ENCODE measurements at regions not wholly inside any gene's neighbourhood (a gene's known extent, or its start where the extent isn't known, plus 50 kb on each side); places are given as distances from the start of the nearest gene placed in this dataset.

- CTCF ChIA-PET (ENCODE audit: low intra/inter-chr PET ratio): no interaction called here
- intact Hi-C loops (cut with micrococcal nuclease): no loop called here
- Histone ChIP-seq H3K9me1 (ENCODE audit: control insufficient read depth, insufficient read depth, low read length) (no peaks in the 10 kb centered on the region), H3K79me2 (ENCODE audit: control insufficient read depth, insufficient read depth, low read length) (no peaks in the 10 kb centered on the region), H3K4me3 (no peak overlapping the region), H3K4me1 (replicated peaks in 1 of 2; ENCODE audit: control insufficient read depth in 2 of 2, insufficient read depth in 2 of 2, low read length in 2 of 2) (peaks cover 0 to 7% of the 10 kb centered on the region in 2 experiments; a peak in 2 of 5 replicates), H3K4me2 (ENCODE audit: insufficient read depth, low read length) (no peak overlapping the region), H3K9ac (ENCODE audit: insufficient read depth in 1 of 2, low read depth in 2 of 2, low read length in 2 of 2) (no peak overlapping the region), H3K27ac (ENCODE audit: extremely low read depth, low read depth, low read length) (no peak overlapping the region), H2AFZ (ENCODE audit: low read depth, low read length) (no peak overlapping the region), H3K9me3 (replicated peaks; ENCODE audit: control insufficient read depth, insufficient read depth, low read depth, low read length) (no peaks in the 10 kb centered on the region), H3K27me3 (ENCODE audit: control insufficient read depth in 2 of 2, insufficient read depth in 2 of 2, low read length in 2 of 2) (no peaks in the 10 kb centered on the region), H3K36me3 (ENCODE audit: control insufficient read depth, insufficient read depth, low read length) (no peaks in the 10 kb centered on the region), H4K20me1 (replicated peaks; ENCODE audit: control insufficient read depth, insufficient read depth, low read length) (no peaks in the 10 kb centered on the region)
- in situ Hi-C loops (cut with MboI): no loop called here
- BruUV-seq (replicated peaks): no TSS peak
- ATAC-seq (no peak), FAIRE-seq (no peak), DNase-seq (ENCODE audit: extremely low read depth in 1 of 4, low spot score in 3 of 4) (no peak)
- 80% methylated on average over 5 of the region's 5 CpGs for WGBS (ENCODE audit: insufficient coverage, low coverage, missing lambda C conversion rate)
- TF ChIP-seq SRSF1 (IDR thresholded peaks at IDR 0.05; ENCODE audit: low read depth, low read length) (no peak), NCOA2 (IDR thresholded peaks at IDR 0.05; ENCODE audit: partially characterized antibody in 2 of 2) (no peak), RBM25 (IDR thresholded peaks at IDR 0.05; ENCODE audit: low read depth, low read length, severe bottlenecking) (peak; percentile 8), ZNF121 (CRISPR knock-in tag; conservative IDR thresholded peaks at IDR 0.05) (0 out of 2 replicates have a peak, but pooled peaks have one; percentile 16)
- POLR2A ChIA-PET: interaction anchor here (1.0 kb wide), 1 partner anchor 74 kb away, joined by 3 read pairs; no protein-coding TSS in a partner anchor
Observed at GRCh38 chr14:71395151-71395604, 487.9 kb downstream of the PCNX1 start.

GRCh38 chr14:71395636-71396035 is 488.4 kb downstream of the PCNX1 start:
- TF ChIP-seq NR1H2 (CRISPR knock-in tag; IDR thresholded peaks at IDR 0.05) (no peak), BCOR (IDR thresholded peaks at IDR 0.05) (no peak), ZNF282 (CRISPR knock-in tag; IDR thresholded peaks at IDR 0.05) (no peak), ZNF140 (CRISPR knock-in tag; IDR thresholded peaks at IDR 0.05) (no peak)
- TF ChIP-seq, protein P1, sequence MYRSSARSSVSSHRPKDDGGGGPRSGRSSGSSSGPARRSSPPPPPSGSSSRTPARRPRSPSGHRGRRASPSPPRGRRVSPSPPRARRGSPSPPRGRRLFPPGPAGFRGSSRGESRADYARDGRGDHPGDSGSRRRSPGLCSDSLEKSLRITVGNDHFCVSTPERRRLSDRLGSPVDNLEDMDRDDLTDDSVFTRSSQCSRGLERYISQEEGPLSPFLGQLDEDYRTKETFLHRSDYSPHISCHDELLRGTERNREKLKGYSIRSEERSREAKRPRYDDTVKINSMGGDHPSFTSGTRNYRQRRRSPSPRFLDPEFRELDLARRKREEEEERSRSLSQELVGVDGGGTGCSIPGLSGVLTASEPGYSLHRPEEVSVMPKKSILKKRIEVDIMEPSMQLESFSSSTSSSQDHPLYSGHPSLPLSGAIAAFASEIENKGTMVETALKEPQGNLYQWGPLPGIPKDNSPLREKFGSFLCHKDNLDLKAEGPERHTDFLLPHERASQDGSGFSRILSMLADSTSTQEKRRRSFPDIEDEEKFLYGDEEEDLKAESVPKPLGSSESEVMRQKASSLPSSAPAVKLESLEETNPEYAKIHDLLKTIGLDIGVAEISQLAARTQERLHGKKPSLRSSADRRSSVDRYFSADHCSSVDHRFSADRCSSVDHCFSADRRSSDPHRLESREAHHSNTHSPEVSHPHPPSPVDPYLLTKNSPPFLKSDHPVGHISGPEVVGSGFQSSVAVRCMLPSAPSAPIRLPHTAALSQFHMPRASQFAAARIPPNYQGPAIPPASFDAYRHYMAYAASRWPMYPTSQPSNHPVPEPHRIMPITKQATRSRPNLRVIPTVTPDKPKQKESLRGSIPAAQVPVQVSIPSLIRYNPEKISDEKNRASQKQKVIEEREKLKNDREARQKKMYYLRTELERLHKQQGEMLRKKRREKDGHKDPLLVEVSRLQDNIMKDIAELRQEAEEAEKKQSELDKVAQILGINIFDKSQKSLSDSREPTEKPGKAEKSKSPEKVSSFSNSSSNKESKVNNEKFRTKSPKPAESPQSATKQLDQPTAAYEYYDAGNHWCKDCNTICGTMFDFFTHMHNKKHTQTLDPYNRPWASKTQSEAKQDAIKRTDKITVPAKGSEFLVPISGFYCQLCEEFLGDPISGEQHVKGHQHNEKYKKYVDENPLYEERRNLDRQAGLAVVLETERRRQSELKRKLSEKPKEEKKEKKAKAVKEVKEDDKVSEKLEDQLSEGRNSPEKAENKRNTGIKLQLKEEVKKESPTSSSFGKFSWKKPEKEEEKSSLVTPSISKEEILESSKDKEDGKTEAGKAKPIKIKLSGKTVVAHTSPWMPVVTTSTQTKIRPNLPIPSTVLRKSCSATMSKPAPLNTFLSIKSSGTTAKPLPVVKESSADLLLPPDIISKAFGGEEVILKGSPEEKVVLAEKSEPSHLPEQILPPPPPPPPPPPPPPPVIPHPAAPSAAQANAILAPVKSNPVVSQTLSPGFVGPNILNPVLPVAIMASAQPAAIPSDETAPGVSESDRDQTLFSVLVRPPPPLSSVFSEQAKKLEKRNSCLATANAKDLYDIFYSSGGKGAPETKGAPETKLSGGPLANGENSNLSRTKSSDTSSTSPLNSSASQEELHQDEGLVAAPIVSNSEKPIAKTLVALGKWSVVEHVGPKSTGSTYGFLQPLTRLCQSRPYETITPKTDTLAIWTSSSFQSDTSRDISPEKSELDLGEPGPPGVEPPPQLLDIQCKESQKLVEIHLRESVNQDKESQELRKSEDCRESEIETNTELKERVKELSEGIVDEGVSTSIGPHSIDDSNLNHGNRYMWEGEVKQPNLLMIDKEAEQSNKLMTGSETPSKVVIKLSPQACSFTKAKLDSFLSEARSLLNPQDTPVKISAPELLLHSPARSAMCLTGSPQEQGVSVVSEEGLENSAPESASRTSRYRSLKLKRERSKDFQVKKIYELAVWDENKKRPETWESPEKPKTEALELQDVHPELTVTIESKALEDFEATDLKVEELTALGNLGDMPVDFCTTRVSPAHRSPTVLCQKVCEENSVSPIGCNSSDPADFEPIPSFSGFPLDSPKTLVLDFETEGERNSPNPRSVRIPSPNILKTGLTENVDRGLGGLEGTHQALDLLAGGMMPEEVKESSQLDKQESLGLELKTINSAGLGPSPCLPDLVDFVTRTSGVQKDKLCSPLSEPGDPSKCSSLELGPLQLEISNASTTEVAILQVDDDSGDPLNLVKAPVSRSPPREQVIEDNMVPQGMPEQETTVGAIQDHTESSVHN (IDR thresholded peaks at IDR 0.05; ENCODE audit: borderline replicate concordance in 1 of 2, low read depth in 1 of 2): no peak
- H3K4me2 ChIP-seq (ENCODE audit: insufficient read depth, low read length): no peak overlapping the region
- no peak overlapping the region for H3K4me3 ChIP-seq
- ATAC-seq (no peak), FAIRE-seq (no peak), DNase-seq (ENCODE audit: extremely low read depth in 1 of 4, low spot score in 3 of 4) (no peak)
- H3K36me3 ChIP-seq (ENCODE audit: control insufficient read depth, insufficient read depth, low read length): no peaks in the 10 kb centered on the region
- H2AFZ ChIP-seq (ENCODE audit: low read depth, low read length): no peak overlapping the region
- in situ Hi-C loops (cut with MboI) (no loop called here), intact Hi-C loops (cut with micrococcal nuclease) (no loop called here)
- H3K4me1 ChIP-seq (replicated peaks in 1 of 2; ENCODE audit: control insufficient read depth in 2 of 2, insufficient read depth in 2 of 2, low read length in 2 of 2): peaks cover 0 to 7% of the 10 kb centered on the region in 2 experiments; a peak in 2 of 5 replicates
- no peaks in the 10 kb centered on the region for H3K27me3 ChIP-seq (ENCODE audit: control insufficient read depth in 2 of 2, insufficient read depth in 2 of 2, low read length in 2 of 2)
- H3K9me1 ChIP-seq (ENCODE audit: control insufficient read depth, insufficient read depth, low read length): no peaks in the 10 kb centered on the region
- no peaks in the 10 kb centered on the region for H4K20me1 ChIP-seq (replicated peaks; ENCODE audit: control insufficient read depth, insufficient read depth, low read length)
- H3K27ac ChIP-seq (ENCODE audit: extremely low read depth, low read depth, low read length): no peak overlapping the region
- WGBS (ENCODE audit: insufficient coverage, low coverage, missing lambda C conversion rate): 94% methylated on average over 2 of the region's 2 CpGs
- ChIA-PET POLR2A (no interaction called here), CTCF (ENCODE audit: low intra/inter-chr PET ratio) (no interaction called here)
- H3K9me3 ChIP-seq (replicated peaks; ENCODE audit: control insufficient read depth, insufficient read depth, low read depth, low read length): no peaks in the 10 kb centered on the region
- no TSS peak for BruUV-seq (replicated peaks)
- no peak overlapping the region for H3K9ac ChIP-seq (ENCODE audit: insufficient read depth in 1 of 2, low read depth in 2 of 2, low read length in 2 of 2)
- no peaks in the 10 kb centered on the region for H3K79me2 ChIP-seq (ENCODE audit: control insufficient read depth, insufficient read depth, low read length)

All from K562 (cell line).